Pancreas (tissue), 10 donors: ENCODE measurements at regions not wholly inside any gene's neighbourhood (a gene's known extent, or its start where the extent isn't known, plus 50 kb on each side); places are given as distances from the start of the nearest gene placed in this dataset.

ENCODE experiments used
- ATAC-seq, 4 donors: fragments of 200-7000 bp; cut with Tn5 transposase; one replicate each; pipeline versions ENCODE4 v1.8.0 to v1.9.1; 2020; ENCODE audit warnings: mild to moderate bottlenecking in 4 of 4, moderate library complexity in 4 of 4
- DNase-seq, 6 donors: peaks; one replicate each; pipeline ENCODE4 v3.0.0-alpha.2; 2020
- FAIRE-seq: peaks from 2 replicates; lab custom pipeline; 2012; peaks lifted over from hg19 to GRCh38; lab: Jason Lieb, UNC
- H3K27ac ChIP-seq, 4 donors: fragments of 200-600 bp; sonication (generic); 1 replicate in 3 of 4; 2 replicates in 1 of 4; pipeline versions ENCODE4 v1.5.0 to v1.8.0; 2020
- H3K27me3 ChIP-seq, 4 donors: fragments of 200-600 bp; one replicate each; pipeline ENCODE4 v1.8.0; 2021
- H3K36me3 ChIP-seq, 3 donors: fragments of 200-600 bp; sonication (generic) in 1 of 3; one replicate each; pipeline versions ENCODE4 v1.5.0 to v1.8.0; 2020 to 2021
- H3K4me1 ChIP-seq, 3 donors: fragments of 200-600 bp; one replicate each; pipeline ENCODE4 v1.8.0; 2021
- H3K4me3 ChIP-seq, 4 donors: fragments of 200-600 bp; sonication (generic) in 2 of 4; one replicate each; pipeline versions ENCODE4 v1.5.0 to v1.8.0; 2020 to 2021
- H3K9me3 ChIP-seq, 4 donors: fragments of 200-600 bp; one replicate each; pipeline ENCODE4 v1.8.0; 2021
- WGBS, 2 donors: extraction: QIAGEN DNeasy Blood & Tissue Kit; methylation state at CpG; one replicate each; pipeline ENCODE4 v1.1.7; 2013; 5-methylcytosine and 5-hydroxymethylcytosine counted together
- intact Hi-C, 3 donors: fragments of 100-400 bp; cut with DNase I; formaldehyde crosslinking; loops; one replicate each; pipeline versions ENCODE4 v1.11.1 to v1.14.2; 2022
- TF ChIP-seq, protein P1 (sequence below), 4 donors: fragments of 200-600 bp; sonication (generic) in 3 of 4; IDR thresholded peaks; one replicate each; pipeline versions ENCODE4 v1.5.0 to v1.8.0; 2021; ENCODE audit warnings: antibody characterized with exemption in 4 of 4
- donor health status: healthy with polysubstance abuse.
- donor health status: DM: no; HTN: no; CAD: no; lungs with moderate emphysema.
- donor health status: DM: no; HTN: no; CAD: no.
- donor health status: control.
- donor health status: control.
- donor health status: Bipolar disorder and iron deficiency.
- donor health status: DM: yes; HTN: yes; CAD: no.
- donor health status: DM: no; HTN: no; CAD: no.
- donor health status: DM: no; HTN: no; CAD: no.
- donor health status: DM: yes; HTN: yes; CAD: no.

DNA sequence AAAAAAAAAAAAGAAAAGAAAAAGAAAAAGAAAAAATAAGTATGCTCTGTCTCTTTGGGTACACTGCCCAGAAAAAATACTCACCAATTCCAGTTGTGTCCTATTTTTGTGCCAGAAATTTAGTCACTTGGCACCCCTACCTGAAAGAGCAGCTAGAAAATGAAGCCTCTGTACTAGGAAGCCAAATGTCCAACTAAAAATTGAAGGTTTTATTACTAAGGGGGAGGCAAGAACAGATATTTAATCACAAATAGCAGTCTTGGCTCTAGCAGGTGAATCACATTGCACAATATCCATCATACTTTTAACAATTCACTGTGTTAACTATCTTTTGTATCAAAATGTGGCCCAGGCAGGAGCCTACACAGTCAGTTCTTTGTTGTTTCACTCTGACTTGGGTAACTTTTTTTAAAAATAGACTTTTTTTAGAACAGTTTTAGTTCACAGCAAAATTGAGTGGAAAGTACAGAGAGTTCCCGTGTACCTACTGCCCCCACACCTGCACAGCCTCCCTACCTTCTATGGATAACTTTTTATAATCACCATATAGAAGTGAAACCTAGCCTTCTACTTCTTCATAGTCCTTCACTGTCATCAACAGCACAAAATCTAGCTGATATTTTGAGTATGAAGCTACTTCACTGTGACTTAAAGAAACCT is 87.1 kb upstream of the ATF7IP start:
- Histone ChIP-seq H3K36me3 (no peaks in the 10 kb centered on the region), H3K4me1 (no peaks in the 10 kb centered on the region), H3K27me3 (no peaks in the 10 kb centered on the region), H3K9me3 (no peaks in the 10 kb centered on the region), H3K27ac (peak overlapping the region in 2 of 4 donors; percentile 41 to 49), H3K4me3 (no peak overlapping the region)
- intact Hi-C loops, result no loop called here
- TF ChIP-seq, protein P1, sequence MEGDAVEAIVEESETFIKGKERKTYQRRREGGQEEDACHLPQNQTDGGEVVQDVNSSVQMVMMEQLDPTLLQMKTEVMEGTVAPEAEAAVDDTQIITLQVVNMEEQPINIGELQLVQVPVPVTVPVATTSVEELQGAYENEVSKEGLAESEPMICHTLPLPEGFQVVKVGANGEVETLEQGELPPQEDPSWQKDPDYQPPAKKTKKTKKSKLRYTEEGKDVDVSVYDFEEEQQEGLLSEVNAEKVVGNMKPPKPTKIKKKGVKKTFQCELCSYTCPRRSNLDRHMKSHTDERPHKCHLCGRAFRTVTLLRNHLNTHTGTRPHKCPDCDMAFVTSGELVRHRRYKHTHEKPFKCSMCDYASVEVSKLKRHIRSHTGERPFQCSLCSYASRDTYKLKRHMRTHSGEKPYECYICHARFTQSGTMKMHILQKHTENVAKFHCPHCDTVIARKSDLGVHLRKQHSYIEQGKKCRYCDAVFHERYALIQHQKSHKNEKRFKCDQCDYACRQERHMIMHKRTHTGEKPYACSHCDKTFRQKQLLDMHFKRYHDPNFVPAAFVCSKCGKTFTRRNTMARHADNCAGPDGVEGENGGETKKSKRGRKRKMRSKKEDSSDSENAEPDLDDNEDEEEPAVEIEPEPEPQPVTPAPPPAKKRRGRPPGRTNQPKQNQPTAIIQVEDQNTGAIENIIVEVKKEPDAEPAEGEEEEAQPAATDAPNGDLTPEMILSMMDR (IDR thresholded peaks at IDR 0.05), result no peak
- FAIRE-seq, result no peak
- no peak for DNase-seq
- WGBS, 2 donors, result 59 to 61% methylated on average over 1 of the region's 1 CpG
- peak in 3 of 4 donors; percentile 29 to 76 (median 64) for ATAC-seq

- Histone ChIP-seq H3K4me1 (no peaks in the 10 kb centered on the region), H3K9me3 (no peaks in the 10 kb centered on the region), H3K4me3 (no peak overlapping the region), H3K27me3 (no peaks in the 10 kb centered on the region), H3K36me3 (no peaks in the 10 kb centered on the region), H3K27ac (no peak overlapping the region)
- FAIRE-seq (no peak), ATAC-seq (no peak), DNase-seq (no peak)
- intact Hi-C loops, result no loop called here
- TF ChIP-seq, protein P1 (IDR thresholded peaks at IDR 0.05), result no peak
- WGBS, 2 donors, result 72 to 86% methylated on average over 6 of the region's 6 CpGs
These were observed 85.6 kb upstream of the ATF7IP start for GRCh38 chr12:14279845-14280244.

DNA sequence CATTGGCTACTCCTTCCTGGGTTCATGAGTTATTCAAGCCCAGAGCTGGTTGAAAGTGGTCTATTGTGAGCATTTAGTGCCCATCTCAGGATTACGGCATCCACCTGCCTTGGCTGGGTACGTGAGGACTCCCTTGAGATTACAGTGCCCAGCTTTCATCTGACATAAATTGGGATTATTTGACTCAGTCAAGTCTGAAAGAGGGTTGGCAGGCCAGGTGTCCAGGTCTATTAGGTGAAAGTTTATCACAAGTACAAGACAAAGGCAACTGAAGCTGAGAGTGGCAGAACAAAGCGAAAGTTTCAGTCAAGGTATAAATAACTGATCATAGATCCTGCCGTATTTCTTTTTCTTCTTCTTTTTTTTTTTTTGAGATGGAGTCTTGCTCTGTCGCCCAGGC is 84.6 kb upstream of the ATF7IP start:
- WGBS, 2 donors, result 95 to 96% methylated on average over 5 of the region's 5 CpGs
- intact Hi-C loops, result no loop called here
- TF ChIP-seq, protein P1 (IDR thresholded peaks at IDR 0.05), result no peak
- Histone ChIP-seq H3K4me3 (no peak overlapping the region), H3K27me3 (no peaks in the 10 kb centered on the region), H3K4me1 (no peaks in the 10 kb centered on the region), H3K36me3 (no peaks in the 10 kb centered on the region), H3K27ac (no peak overlapping the region), H3K9me3 (no peaks in the 10 kb centered on the region)
- FAIRE-seq (no peak), ATAC-seq (no peak), DNase-seq (no peak)

DNA sequence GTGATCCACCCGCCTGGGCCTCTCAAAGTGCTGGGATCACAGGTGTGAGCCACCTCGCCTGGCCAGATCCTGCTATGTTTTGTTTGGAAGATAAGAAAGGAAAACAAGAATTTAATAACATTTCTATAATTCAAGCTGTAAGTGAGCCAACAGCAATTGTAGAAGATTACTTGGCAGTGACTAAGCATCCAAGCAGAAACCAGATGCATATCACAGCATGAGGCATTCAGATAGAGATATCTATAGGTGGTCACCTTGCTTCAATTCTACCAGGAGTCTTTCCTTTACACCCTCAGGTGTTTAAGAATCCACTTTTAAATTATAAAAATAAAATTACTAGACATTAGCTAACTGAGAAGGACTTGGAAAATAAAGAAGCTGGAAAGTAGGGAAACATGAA is 83.9 kb upstream of the ATF7IP start:
- FAIRE-seq (no peak), DNase-seq (no peak), ATAC-seq (no peak)
- H3K27ac ChIP-seq, result no peak overlapping the region
- H3K9me3 ChIP-seq, result no peaks in the 10 kb centered on the region
- intact Hi-C loops, result no loop called here
- TF ChIP-seq, protein P1 (IDR thresholded peaks at IDR 0.05), result no peak
- WGBS, 2 donors, result 96 to 98% methylated on average over 2 of the region's 2 CpGs
- no peaks in the 10 kb centered on the region for H3K4me1 ChIP-seq
- H3K36me3 ChIP-seq, result no peaks in the 10 kb centered on the region
- no peak overlapping the region for H3K4me3 ChIP-seq
- no peaks in the 10 kb centered on the region for H3K27me3 ChIP-seq

DNA sequence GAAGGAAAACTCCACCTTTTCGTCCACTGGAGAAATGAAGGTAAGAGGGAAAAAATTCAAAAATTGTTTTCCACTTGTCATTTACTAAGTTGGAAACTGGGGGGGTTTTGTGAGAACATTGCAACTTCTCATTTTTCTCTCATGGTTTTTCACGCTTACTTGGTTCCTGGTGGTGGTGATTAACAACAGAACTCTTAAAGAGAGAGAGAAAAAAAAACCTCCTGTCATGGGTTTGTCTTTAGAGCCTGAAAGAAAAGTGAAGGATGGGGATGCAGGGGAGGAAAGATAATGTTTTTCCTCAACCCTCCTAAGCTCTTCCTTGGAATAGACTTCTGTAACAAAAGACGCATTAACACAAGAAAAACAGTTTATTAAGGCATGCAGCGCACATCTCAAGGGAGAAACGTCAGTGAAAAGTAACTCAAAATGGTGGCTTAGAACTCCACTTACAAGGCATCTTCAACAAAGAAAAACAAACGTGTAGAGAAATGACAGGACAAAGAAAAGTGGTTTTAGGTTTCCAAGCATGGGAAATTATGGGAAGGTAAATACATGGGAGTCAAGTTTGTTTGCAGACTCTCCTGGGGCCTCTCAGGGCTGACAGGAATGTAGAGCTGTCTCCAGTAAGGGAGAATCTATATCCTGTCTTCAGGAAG is 81.9 kb upstream of the ATF7IP start:
- WGBS, 2 donors, result 64 to 66% methylated on average over 6 of the region's 6 CpGs
- no peak for FAIRE-seq
- no peak for ATAC-seq
- H3K27me3 ChIP-seq, result no peaks in the 10 kb centered on the region
- H3K27ac ChIP-seq, result no peak overlapping the region
- intact Hi-C loops, result no loop called here
- H3K4me3 ChIP-seq, result no peak overlapping the region
- no peaks in the 10 kb centered on the region for H3K4me1 ChIP-seq
- no peak for DNase-seq
- H3K9me3 ChIP-seq, result no peaks in the 10 kb centered on the region
- H3K36me3 ChIP-seq, result no peaks in the 10 kb centered on the region
- TF ChIP-seq, protein P1 (IDR thresholded peaks at IDR 0.05), result no peak
